GM12878 (cell line): ENCODE measurements at regions not wholly inside any gene's neighbourhood (a gene's known extent, or its start where the extent isn't known, plus 50 kb on each side); places are given as distances from the start of the nearest gene placed in this dataset.

Experiments used
- CTCF ChIP-seq, 3 experiments: IDR thresholded peaks in 2 of 3; conservative IDR thresholded peaks in 1 of 3; 2 replicates each; pipeline ENCODE4 v1.5.1; 2011; ENCODE audit warnings: low read depth in 3 of 3, low read length in 3 of 3, mild to moderate bottlenecking in 3 of 3, control low read depth in 2 of 3, moderate library complexity in 2 of 3, inconsistent platforms in 1 of 3, mixed read lengths in 1 of 3; ENCODE audit not compliant: control insufficient read depth in 2 of 3, insufficient read depth in 1 of 3; ENCODE audit errors: extremely low read depth in 1 of 3
- HDAC2 ChIP-seq: fragments of 200-600 bp; sonication (generic); IDR thresholded peaks from 2 replicates; pipeline ENCODE4 v1.6.1; 2017
- POLR2AphosphoS5 ChIP-seq: IDR thresholded peaks from 2 replicates; pipeline ENCODE4 v1.6.1; 2011; ENCODE audit warnings: mild to moderate bottlenecking, low read length, inconsistent platforms
- YY1 ChIP-seq: IDR thresholded peaks from 2 replicates; pipeline ENCODE4 v1.6.1; 2011; ENCODE audit warnings: low read depth, mild to moderate bottlenecking, low read length

- TF ChIP-seq YY1 (no peak), CTCF (IDR thresholded peaks at IDR 0.05 in 2 of 3, conservative IDR thresholded peaks at IDR 0.05 in 1 of 3; ENCODE audit: control insufficient read depth in 2 of 3, extremely low read depth in 1 of 3, insufficient read depth in 1 of 3, low read depth in 3 of 3, low read length in 3 of 3) (no peak), HDAC2 (no peak), POLR2AphosphoS5 (no peak)
Measured at GRCh38 chr18:69120833-69121232, 279.9 kb upstream of the DOK6 start.
